ENCODE measurements at regions not wholly inside any gene's neighbourhood (a gene's known extent, or its start where the extent isn't known, plus 50 kb on each side); places are given as distances from the start of the nearest gene placed in this dataset.

DNA sequence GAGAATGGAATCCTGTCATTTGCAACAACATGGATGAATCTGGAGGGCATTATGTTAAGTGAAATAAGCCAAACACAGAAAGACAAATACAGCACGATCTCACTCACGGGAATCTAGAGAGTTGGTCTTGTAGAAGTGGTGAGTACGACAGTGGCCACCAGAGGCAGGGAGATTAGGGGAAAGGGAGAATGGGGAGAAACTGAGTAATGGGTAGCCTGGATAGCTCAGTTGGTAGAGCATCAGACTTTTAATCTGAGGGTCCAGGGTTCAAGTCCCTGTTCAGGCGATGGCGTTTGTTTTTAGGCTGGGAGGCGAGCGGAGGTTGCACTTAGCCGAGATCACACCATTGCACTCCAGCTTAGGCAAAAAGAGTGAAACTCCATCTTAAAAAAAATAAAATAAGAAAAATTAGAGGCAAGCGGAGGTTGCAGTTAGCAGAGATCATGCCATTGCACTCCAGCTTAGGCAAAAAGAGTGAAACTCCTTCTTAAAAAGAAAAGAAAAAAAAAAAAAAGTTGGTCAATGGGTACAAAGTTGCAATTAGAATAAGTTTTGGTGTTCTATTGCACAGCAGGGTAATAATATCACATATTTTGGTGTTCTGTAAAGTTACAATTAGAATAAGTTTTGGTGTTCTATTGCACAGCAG, 95.7 kb upstream of the UBASH3B start:
- TF ChIP-seq CTCF (IDR thresholded peaks at IDR 0.05) (no peak), HOXA7 (CRISPR knock-in tag; IDR thresholded peaks at IDR 0.05) (no peak)

All from A549 (cell line).